Activated B cell treated with CpG ODN at 0.5 μM for 24 hours (primary cell): ENCODE measurements at regions not wholly inside any gene's neighbourhood (a gene's known extent, or its start where the extent isn't known, plus 50 kb on each side); places are given as distances from the start of the nearest gene placed in this dataset.

ENCODE experiments used
- ATAC-seq: fragments of 200-7000 bp; cut with Tn5 transposase; one replicate; pipeline ENCODE4 v1.10.0; 2021; ENCODE audit warnings: low read depth, mild to moderate bottlenecking, moderate library complexity
- CTCF ChIA-PET: fragments of 350-600 bp; sonication (Branson Sonifier 250); formaldehyde crosslinking; loops from one replicate; lab custom pipeline; 2021; ENCODE audit warnings: antibody characterized with exemption; lab: Charles Lee
- POLR2A ChIA-PET: fragments of 350-600 bp; sonication (Branson Sonifier 250); formaldehyde crosslinking; loops from one replicate; lab custom pipeline; 2021; ENCODE audit warnings: antibody characterized with exemption; lab: Charles Lee
- DNase-seq: peaks from one replicate; pipeline ENCODE4 v3.0.0; 2022
- H3K27ac Mint-ChIP-seq: one replicate; pipeline ENCODE4 v1.8.0; 2020; ENCODE audit warnings: mixed read lengths
- H3K27me3 Mint-ChIP-seq: one replicate; pipeline ENCODE4 v1.8.0; 2021; ENCODE audit warnings: mixed read lengths
- H3K36me3 Mint-ChIP-seq: one replicate; pipeline ENCODE4 v1.8.0; 2021; ENCODE audit warnings: low read depth, mixed read lengths
- H3K4me1 Mint-ChIP-seq: one replicate; pipeline ENCODE4 v1.8.0; 2021; ENCODE audit warnings: mixed read lengths
- H3K4me3 Mint-ChIP-seq: one replicate; pipeline ENCODE4 v1.8.0; 2020; ENCODE audit warnings: mild to moderate bottlenecking, mixed read lengths
- H3K9me3 Mint-ChIP-seq: one replicate; pipeline ENCODE4 v1.8.0; 2020; ENCODE audit warnings: mixed read lengths
- intact Hi-C: fragments of 100-400 bp; cut with micrococcal nuclease; formaldehyde crosslinking; loops from one replicate; pipeline ENCODE4 v1.15.1; 2024
- TF ChIP-seq, protein P1 (sequence below): fragments of 200-600 bp; IDR thresholded peaks from one replicate; pipeline ENCODE4 v1.8.0; 2022; ENCODE audit warnings: antibody characterized with exemption, mild to moderate bottlenecking

DNA sequence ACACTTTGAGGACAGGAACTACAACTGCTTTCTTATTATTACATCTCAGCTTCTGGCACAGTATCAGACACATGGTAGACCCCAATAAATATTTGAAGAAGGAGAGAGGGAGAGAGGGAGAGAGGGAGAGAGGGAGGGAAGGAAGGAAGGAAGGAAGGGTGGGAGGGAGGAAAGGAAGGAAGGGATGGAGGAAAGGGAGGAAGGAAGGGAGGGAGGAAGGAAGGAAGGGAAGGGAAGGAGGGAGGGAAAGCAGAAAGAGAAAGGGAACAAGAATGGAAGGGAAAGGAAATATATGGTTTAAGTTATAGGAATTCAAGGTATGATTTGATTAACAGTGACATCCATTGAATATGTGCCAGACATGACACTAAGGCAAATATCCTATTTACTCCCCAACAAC is 402.1 kb downstream of the KIF16B start:
- Mint-ChIP-seq H3K4me3 (no peak overlapping the region), H3K4me1 (peaks cover 15% of the 10 kb centered on the region), H3K27ac (no peak overlapping the region), H3K27me3 (peaks cover 5% of the 10 kb centered on the region), H3K9me3 (no peaks in the 10 kb centered on the region), H3K36me3 (no peaks in the 10 kb centered on the region)
- CTCF ChIA-PET: no interaction called here
- POLR2A ChIA-PET: no interaction called here
- intact Hi-C loops: no loop called here
- ATAC-seq (no peak), DNase-seq (no peak)
- TF ChIP-seq, protein P1, sequence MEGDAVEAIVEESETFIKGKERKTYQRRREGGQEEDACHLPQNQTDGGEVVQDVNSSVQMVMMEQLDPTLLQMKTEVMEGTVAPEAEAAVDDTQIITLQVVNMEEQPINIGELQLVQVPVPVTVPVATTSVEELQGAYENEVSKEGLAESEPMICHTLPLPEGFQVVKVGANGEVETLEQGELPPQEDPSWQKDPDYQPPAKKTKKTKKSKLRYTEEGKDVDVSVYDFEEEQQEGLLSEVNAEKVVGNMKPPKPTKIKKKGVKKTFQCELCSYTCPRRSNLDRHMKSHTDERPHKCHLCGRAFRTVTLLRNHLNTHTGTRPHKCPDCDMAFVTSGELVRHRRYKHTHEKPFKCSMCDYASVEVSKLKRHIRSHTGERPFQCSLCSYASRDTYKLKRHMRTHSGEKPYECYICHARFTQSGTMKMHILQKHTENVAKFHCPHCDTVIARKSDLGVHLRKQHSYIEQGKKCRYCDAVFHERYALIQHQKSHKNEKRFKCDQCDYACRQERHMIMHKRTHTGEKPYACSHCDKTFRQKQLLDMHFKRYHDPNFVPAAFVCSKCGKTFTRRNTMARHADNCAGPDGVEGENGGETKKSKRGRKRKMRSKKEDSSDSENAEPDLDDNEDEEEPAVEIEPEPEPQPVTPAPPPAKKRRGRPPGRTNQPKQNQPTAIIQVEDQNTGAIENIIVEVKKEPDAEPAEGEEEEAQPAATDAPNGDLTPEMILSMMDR: no peak

DNA sequence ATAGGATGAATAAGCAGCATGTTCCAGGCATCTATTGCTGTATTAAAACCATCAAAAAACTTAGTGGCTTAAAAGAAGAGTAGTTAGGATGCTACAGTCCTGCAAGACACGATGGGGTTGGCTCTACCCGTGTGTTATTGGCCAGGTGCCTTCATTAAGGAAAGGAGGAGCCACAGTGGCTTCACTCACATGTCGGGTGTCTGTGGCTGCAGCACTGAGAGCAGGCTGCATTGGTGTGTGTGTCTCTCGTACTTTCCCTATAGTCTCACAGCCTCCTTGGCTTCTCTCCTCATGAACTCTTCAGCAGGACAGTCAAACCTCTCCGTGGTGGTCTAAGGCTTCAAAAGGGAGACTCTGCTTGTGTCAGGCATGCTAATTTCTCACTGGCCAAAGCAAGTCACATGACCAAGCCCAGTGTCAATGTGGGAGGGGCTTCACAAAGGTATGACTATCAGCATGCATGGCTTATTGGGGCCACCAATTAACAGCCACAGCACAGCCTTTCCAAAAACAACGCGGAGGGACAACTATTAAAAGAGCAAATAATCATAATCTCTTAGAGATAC is 402.8 kb downstream of the KIF16B start:
- Mint-ChIP-seq H3K36me3 (no peaks in the 10 kb centered on the region), H3K4me3 (no peak overlapping the region), H3K27ac (no peak overlapping the region), H3K9me3 (no peaks in the 10 kb centered on the region), H3K4me1 (peaks cover 8% of the 10 kb centered on the region), H3K27me3 (peaks cover 5% of the 10 kb centered on the region)
- ChIA-PET CTCF (no interaction called here), POLR2A (no interaction called here)
- DNase-seq: no peak
- no peak for ATAC-seq
- intact Hi-C loops: no loop called here
- TF ChIP-seq, protein P1: no peak

DNA sequence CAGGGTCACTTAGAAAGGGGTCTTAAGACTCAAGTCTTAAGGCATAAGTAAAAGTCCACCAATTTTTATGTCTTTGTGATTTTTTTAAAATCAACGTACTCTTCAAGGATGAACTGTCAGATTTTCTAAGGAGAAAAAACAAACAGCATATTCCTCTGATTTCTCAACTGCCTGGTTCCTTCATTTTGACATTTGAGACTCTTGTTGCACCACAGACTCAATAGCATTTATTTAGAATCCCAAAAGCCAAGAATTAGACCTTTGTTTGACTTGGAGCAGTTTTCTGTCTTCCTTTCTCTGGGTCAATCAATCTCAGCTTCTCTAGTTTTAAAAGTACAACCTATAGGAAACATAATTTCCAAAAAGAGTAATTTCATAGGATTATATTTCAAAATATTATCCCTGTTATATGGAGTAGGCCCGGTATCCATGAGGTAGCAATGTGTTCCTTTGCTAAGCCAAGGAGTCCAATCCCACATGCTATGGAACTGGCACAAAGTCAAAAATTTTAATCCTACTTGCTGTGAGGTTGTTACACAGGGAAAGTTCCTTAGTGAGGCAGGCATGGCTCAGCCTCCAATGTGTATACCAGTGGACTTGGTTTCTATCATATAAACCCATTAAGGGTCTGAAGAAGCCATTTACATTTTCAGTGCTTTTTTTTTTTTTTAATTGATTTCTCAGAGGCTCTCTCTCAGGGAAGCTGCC is 405.7 kb downstream of the KIF16B start:
- Mint-ChIP-seq H3K27me3 (peaks cover 5% of the 10 kb centered on the region), H3K36me3 (no peaks in the 10 kb centered on the region), H3K27ac (no peak overlapping the region), H3K4me1 (peaks cover 4% of the 10 kb centered on the region), H3K9me3 (peaks cover 3% of the 10 kb centered on the region), H3K4me3 (no peak overlapping the region)
- TF ChIP-seq, protein P1: no peak
- no peak for DNase-seq
- ATAC-seq: no peak
- CTCF ChIA-PET: no interaction called here
- POLR2A ChIA-PET: interaction anchor here (0.6 kb wide), 1 partner anchor 126 kb away, joined by 5 read pairs; no protein-coding TSS in a partner anchor
- intact Hi-C loops: no loop called here

DNA sequence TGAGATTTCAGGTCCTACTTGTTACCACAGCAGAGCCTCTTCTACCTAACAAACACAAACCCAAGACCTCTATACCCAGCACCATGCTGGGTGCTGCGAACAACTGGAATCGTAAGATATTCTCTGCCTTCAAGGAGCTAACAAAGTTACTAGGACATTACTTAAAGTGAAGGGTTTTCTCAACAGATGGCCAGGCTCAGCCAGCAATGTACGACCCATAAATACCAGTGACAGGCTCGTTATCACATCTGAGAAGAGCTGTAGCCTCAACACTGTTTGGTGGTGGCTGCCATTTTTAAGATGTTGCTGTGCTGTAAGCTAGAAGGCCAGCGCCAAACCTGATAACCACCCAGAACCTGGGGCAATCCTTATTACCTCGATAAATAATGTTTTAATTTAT is 406.5 kb downstream of the KIF16B start:
- Mint-ChIP-seq H3K4me3 (no peak overlapping the region), H3K27ac (no peak overlapping the region), H3K4me1 (peaks cover 6% of the 10 kb centered on the region), H3K9me3 (peaks cover 3% of the 10 kb centered on the region), H3K36me3 (no peaks in the 10 kb centered on the region), H3K27me3 (peaks cover 5% of the 10 kb centered on the region)
- TF ChIP-seq, protein P1: no peak
- intact Hi-C loops: no loop called here
- POLR2A ChIA-PET: interaction anchor here (0.6 kb wide), 1 partner anchor 125 kb away, joined by 5 read pairs; no protein-coding TSS in a partner anchor
- ATAC-seq (no peak), DNase-seq (no peak)
- CTCF ChIA-PET: no interaction called here

DNA sequence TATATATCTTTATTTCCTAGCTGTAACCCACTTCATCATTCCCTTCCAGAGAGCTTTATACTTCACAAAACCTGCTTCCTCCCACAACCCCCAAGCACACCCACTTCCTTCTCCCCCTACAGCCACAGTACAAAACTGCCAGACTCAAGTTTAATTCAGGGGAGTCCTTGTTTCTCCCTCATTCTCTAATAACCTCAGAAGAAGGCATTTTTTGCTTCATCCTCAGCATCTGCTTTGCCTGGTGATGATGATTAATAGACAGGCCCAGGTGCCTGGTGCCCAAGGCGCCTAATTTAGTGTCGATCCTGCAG is 414.3 kb downstream of the KIF16B start:
- peak overlapping the region; percentile 81 for H3K4me3 Mint-ChIP-seq
- peaks cover 7% of the 10 kb centered on the region for H3K36me3 Mint-ChIP-seq
- TF ChIP-seq, protein P1: no peak
- no peaks in the 10 kb centered on the region for H3K27me3 Mint-ChIP-seq
- intact Hi-C loops: loop anchor here (1.0 to 5.0 kb wide), 5 partner anchors 77 to 352 kb away; no protein-coding TSS in a partner anchor
- H3K4me1 Mint-ChIP-seq: peaks cover 64% of the 10 kb centered on the region
- DNase-seq (no peak), ATAC-seq (peak; percentile 61)
- H3K27ac Mint-ChIP-seq: peak overlapping the region; percentile 96
- POLR2A ChIA-PET: interaction anchor here (0.6 to 1.6 kb wide), 4 partner anchors 9 to 173 kb away, joined by 3 to 7 read pairs (median 4); no protein-coding TSS in a partner anchor
- peaks cover 17% of the 10 kb centered on the region for H3K9me3 Mint-ChIP-seq
- CTCF ChIA-PET: interaction anchor here (0.9 to 1.5 kb wide), 3 partner anchors 16 to 59 kb away, joined by 3 to 4 read pairs (median 3); no protein-coding TSS in a partner anchor
